Astrocyte (in vitro differentiated cells and primary cell): ENCODE measurements at regions not wholly inside any gene's neighbourhood (a gene's known extent, or its start where the extent isn't known, plus 50 kb on each side); places are given as distances from the start of the nearest gene placed in this dataset.

Source experiments
- DNase-seq: peaks from one replicate; pipeline ENCODE4 v3.0.0-alpha.2; 2010; ENCODE audit warnings: low read depth
- FAIRE-seq: peaks from 2 replicates; lab custom pipeline; 2011; peaks lifted over from hg19 to GRCh38; lab: Jason Lieb, UNC
- H2AFZ ChIP-seq: 2 replicates; pipeline ENCODE4 v1.6.0; 2012; ENCODE audit warnings: low read depth, low read length, inconsistent platforms
- H3K27ac ChIP-seq: 2 replicates; pipeline ENCODE4 v1.5.1; 2011; ENCODE audit warnings: low read depth, low read length, inconsistent platforms
- H3K27me3 ChIP-seq: 2 replicates; pipeline ENCODE4 v1.6.0; 2011; ENCODE audit warnings: low read length, inconsistent platforms; ENCODE audit not compliant: insufficient read depth
- H3K36me3 ChIP-seq: 2 replicates; pipeline ENCODE4 v1.5.1; 2011; ENCODE audit warnings: low read length, inconsistent platforms; ENCODE audit not compliant: insufficient read depth
- H3K4me1 ChIP-seq: 2 replicates; pipeline ENCODE4 v1.5.1; 2011; ENCODE audit warnings: low read length, inconsistent platforms; ENCODE audit not compliant: insufficient read depth
- H3K4me2 ChIP-seq: 2 replicates; pipeline ENCODE4 v1.6.0; 2012; ENCODE audit warnings: low read length, inconsistent platforms
- H3K4me3 ChIP-seq: 2 replicates; pipeline ENCODE4 v1.5.1; 2011; ENCODE audit warnings: low read depth, mild to moderate bottlenecking, low read length, inconsistent platforms; ENCODE audit not compliant: insufficient read depth
- H3K79me2 ChIP-seq: 2 replicates; pipeline ENCODE4 v1.6.0; 2012; ENCODE audit warnings: mild to moderate bottlenecking, low read length, inconsistent platforms; ENCODE audit not compliant: insufficient read depth
- H3K9ac ChIP-seq: 2 replicates; pipeline ENCODE4 v1.6.0; 2012; ENCODE audit warnings: mild to moderate bottlenecking, low read length, inconsistent platforms
- H3K9me3 ChIP-seq: 2 replicates; pipeline ENCODE4 v1.5.1; 2012; ENCODE audit warnings: low read depth, mild to moderate bottlenecking, low read length, inconsistent platforms; ENCODE audit not compliant: insufficient read depth
- H4K20me1 ChIP-seq: 2 replicates; pipeline ENCODE4 v1.6.0; 2012; ENCODE audit warnings: low read length, inconsistent platforms; ENCODE audit not compliant: insufficient read depth
- H3K27ac Mint-ChIP-seq: one replicate; pipeline ENCODE4 v1.8.0; 2021; ENCODE audit warnings: mild to moderate bottlenecking, mixed read lengths; ENCODE audit not compliant: unreplicated experiment
- H3K27me3 Mint-ChIP-seq: one replicate; pipeline ENCODE4 v1.8.0; 2021; ENCODE audit warnings: low read depth, mixed read lengths; ENCODE audit not compliant: unreplicated experiment
- H3K36me3 Mint-ChIP-seq: one replicate; pipeline ENCODE4 v1.8.0; 2021; ENCODE audit warnings: low read depth, mixed read lengths; ENCODE audit not compliant: unreplicated experiment
- H3K4me1 Mint-ChIP-seq: one replicate; pipeline ENCODE4 v1.8.0; 2021; ENCODE audit warnings: low read depth, mixed read lengths; ENCODE audit not compliant: unreplicated experiment
- H3K4me3 Mint-ChIP-seq: one replicate; pipeline ENCODE4 v1.8.0; 2021; ENCODE audit warnings: mild to moderate bottlenecking, moderate library complexity, mixed read lengths; ENCODE audit not compliant: unreplicated experiment
- H3K9me3 Mint-ChIP-seq: one replicate; pipeline ENCODE4 v1.8.0; 2021; ENCODE audit warnings: mild to moderate bottlenecking, mixed read lengths; ENCODE audit not compliant: unreplicated experiment
- EZH2 ChIP-seq: IDR thresholded peaks from 2 replicates; pipeline ENCODE4 v1.6.1; 2012; ENCODE audit warnings: mild to moderate bottlenecking, low read length, inconsistent platforms; ENCODE audit not compliant: insufficient read depth
- TF ChIP-seq, protein P1 (sequence below): IDR thresholded peaks from 2 replicates; pipeline ENCODE4 v1.5.1; 2011; ENCODE audit warnings: low read depth, mild to moderate bottlenecking, inconsistent platforms, low read length, moderate library complexity; ENCODE audit not compliant: insufficient read depth

GRCh38 chr7:28245123-28245878 lies 64.7 kb upstream of the JAZF1 start:
- no peak overlapping the region for H2AFZ ChIP-seq
- H3K36me3 Mint-ChIP-seq = no peaks in the 10 kb centered on the region

DNA sequence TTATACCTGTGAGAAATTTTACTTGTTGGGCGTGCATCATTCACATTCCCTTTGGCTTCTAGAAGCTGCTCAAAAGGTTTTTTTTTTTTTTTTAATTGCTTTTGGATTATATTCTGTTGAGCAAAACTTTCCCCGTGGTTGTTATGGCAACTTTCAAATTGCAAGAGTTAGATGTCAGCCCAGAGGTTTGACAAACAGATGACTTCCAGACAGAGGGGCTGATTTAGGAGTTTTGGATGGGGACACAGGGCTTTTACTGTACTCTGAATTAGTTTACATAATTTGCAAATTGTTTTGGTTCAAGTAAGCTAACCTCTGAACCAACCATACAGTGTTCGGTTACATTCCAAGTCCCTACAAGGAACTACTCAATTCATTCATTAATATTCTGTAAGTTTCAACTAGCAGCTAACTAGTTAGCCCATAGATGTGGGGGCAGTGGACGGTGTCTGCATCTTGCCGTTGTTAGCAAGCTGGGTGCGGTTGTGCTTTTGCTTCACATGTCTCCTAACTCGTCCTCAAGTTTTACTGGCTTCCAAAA lies 66.4 kb upstream of the JAZF1 start:
- H3K27ac Mint-ChIP-seq = no peak overlapping the region
- H3K9me3 Mint-ChIP-seq = no peaks in the 10 kb centered on the region

More at GRCh38 chr7:28245123-28245878, 64.7 kb upstream of the JAZF1 start:
- Histone ChIP-seq H3K9ac (no peak overlapping the region), H3K36me3 (no peaks in the 10 kb centered on the region), H3K4me1 (no peaks in the 10 kb centered on the region), H3K27me3 (no peaks in the 10 kb centered on the region), H3K4me3 (no peak overlapping the region), H4K20me1 (no peaks in the 10 kb centered on the region), H3K79me2 (no peaks in the 10 kb centered on the region), H3K4me2 (no peak overlapping the region), H3K9me3 (no peaks in the 10 kb centered on the region), H3K27ac (no peak overlapping the region)
- Mint-ChIP-seq H3K27ac (no peak overlapping the region), H3K4me3 (no peak overlapping the region), H3K4me1 (no peaks in the 10 kb centered on the region), H3K27me3 (no peaks in the 10 kb centered on the region), H3K9me3 (no peaks in the 10 kb centered on the region)
- DNase-seq = no peak
- TF ChIP-seq, protein P1, sequence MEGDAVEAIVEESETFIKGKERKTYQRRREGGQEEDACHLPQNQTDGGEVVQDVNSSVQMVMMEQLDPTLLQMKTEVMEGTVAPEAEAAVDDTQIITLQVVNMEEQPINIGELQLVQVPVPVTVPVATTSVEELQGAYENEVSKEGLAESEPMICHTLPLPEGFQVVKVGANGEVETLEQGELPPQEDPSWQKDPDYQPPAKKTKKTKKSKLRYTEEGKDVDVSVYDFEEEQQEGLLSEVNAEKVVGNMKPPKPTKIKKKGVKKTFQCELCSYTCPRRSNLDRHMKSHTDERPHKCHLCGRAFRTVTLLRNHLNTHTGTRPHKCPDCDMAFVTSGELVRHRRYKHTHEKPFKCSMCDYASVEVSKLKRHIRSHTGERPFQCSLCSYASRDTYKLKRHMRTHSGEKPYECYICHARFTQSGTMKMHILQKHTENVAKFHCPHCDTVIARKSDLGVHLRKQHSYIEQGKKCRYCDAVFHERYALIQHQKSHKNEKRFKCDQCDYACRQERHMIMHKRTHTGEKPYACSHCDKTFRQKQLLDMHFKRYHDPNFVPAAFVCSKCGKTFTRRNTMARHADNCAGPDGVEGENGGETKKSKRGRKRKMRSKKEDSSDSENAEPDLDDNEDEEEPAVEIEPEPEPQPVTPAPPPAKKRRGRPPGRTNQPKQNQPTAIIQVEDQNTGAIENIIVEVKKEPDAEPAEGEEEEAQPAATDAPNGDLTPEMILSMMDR = no peak
- TF ChIP-seq EZH2 = no peak
- FAIRE-seq = no peak

More for the DNA sequence above, 66.4 kb upstream of the JAZF1 start:
- no peaks in the 10 kb centered on the region for H3K4me1 ChIP-seq
- H3K9me3 ChIP-seq = no peaks in the 10 kb centered on the region
- no peak overlapping the region for H3K4me3 Mint-ChIP-seq
- no peak overlapping the region for H2AFZ ChIP-seq
- no peaks in the 10 kb centered on the region for H3K27me3 ChIP-seq
- H3K36me3 Mint-ChIP-seq = no peaks in the 10 kb centered on the region
- no peaks in the 10 kb centered on the region for H3K36me3 ChIP-seq
- no peaks in the 10 kb centered on the region for H3K79me2 ChIP-seq
- H3K27ac ChIP-seq = no peak overlapping the region
- DNase-seq (no peak), FAIRE-seq (no peak)
- H3K4me3 ChIP-seq = no peak overlapping the region
- no peak overlapping the region for H3K9ac ChIP-seq
- TF ChIP-seq, protein P1 = no peak
- no peak for TF ChIP-seq EZH2
- H3K4me1 Mint-ChIP-seq = no peaks in the 10 kb centered on the region
- no peak overlapping the region for H3K4me2 ChIP-seq
- H3K27me3 Mint-ChIP-seq = no peaks in the 10 kb centered on the region
- H4K20me1 ChIP-seq = no peaks in the 10 kb centered on the region
